SK-N-DZ (cell line): ENCODE measurements at regions not wholly inside any gene's neighbourhood (a gene's known extent, or its start where the extent isn't known, plus 50 kb on each side); places are given as distances from the start of the nearest gene placed in this dataset.
A peak's percentile ranks its signal among the peaks of the same experiment; 100 is the strongest.
"Not testable (repeated sequence)": the region's sequence is repeated elsewhere in the genome, so short reads cannot be mapped to it uniquely, and the experiment has no call there.

Source experiments
- DNase-seq: peaks from one replicate; pipeline ENCODE4 v3.0.0-alpha.2; 2015; ENCODE audit warnings: low spot score

GRCh38 chr5:72651779-72652178 is 144.6 kb upstream of the ZNF366 start:
- DNase-seq: no peak

GRCh38 chr5:72651109-72651508 is 143.9 kb upstream of the ZNF366 start:
- no peak for DNase-seq

GRCh38 chr5:72649449-72649848 is 142.2 kb upstream of the ZNF366 start:
- DNase-seq: no peak

GRCh38 chr5:72648480-72648879 is 141.3 kb upstream of the ZNF366 start:
- peak; percentile 67 for DNase-seq

- peak; percentile 86 for DNase-seq
Observed at GRCh38 chr5:72647806-72648205, 140.6 kb upstream of the ZNF366 start.

GRCh38 chr5:72646246-72646866 is 139.1 kb upstream of the ZNF366 start:
- no peak for DNase-seq

- no peak for DNase-seq
Observed at GRCh38 chr5:72645064-72645846, 138.0 kb upstream of the ZNF366 start.

- DNase-seq: no peak
Observed at GRCh38 chr5:72644296-72644695, 137.1 kb upstream of the ZNF366 start.

GRCh38 chr5:72641164-72641563 is 134.0 kb upstream of the ZNF366 start:
- DNase-seq: no peak

- no peak for DNase-seq
Observed at GRCh38 chr5:72637058-72637457, 129.8 kb upstream of the ZNF366 start.

- not testable (repeated sequence) for DNase-seq
Observed at GRCh38 chr5:72636565-72636964, 129.4 kb upstream of the ZNF366 start.

GRCh38 chr5:72634444-72634843 is 127.2 kb upstream of the ZNF366 start:
- DNase-seq: no peak

GRCh38 chr5:72633649-72634048 is 126.4 kb upstream of the ZNF366 start:
- DNase-seq: no peak

- no peak for DNase-seq
Observed at GRCh38 chr5:72633041-72633445, 125.8 kb upstream of the ZNF366 start.

- no peak for DNase-seq
Observed at GRCh38 chr5:72630721-72631120, 123.5 kb upstream of the ZNF366 start.

- DNase-seq: no peak
Observed at GRCh38 chr5:72630081-72630480, 122.9 kb upstream of the ZNF366 start.

GRCh38 chr5:72628771-72629371 is 121.7 kb upstream of the ZNF366 start:
- DNase-seq: no peak

- DNase-seq: no peak
Observed at GRCh38 chr5:72625332-72625731, 118.1 kb upstream of the ZNF366 start.

GRCh38 chr5:72624641-72625236 is 117.5 kb upstream of the ZNF366 start:
- DNase-seq: no peak

GRCh38 chr5:72623936-72624335 is 116.7 kb upstream of the ZNF366 start:
- DNase-seq: no peak

- DNase-seq: no peak
Observed at GRCh38 chr5:72623323-72623722, 116.1 kb upstream of the ZNF366 start.

GRCh38 chr5:72622170-72622760 is 115.1 kb upstream of the ZNF366 start:
- no peak for DNase-seq
